Caco-2 (cell line): ENCODE measurements at regions not wholly inside any gene's neighbourhood (a gene's known extent, or its start where the extent isn't known, plus 50 kb on each side); places are given as distances from the start of the nearest gene placed in this dataset.

Experiments used
- BruUV-seq: library from RNA; stranded (reverse); fragments of 400-500 nt; replicated peaks from 2 replicates; lab custom pipeline; 2021; lab: Mats Ljungman, UMichigan
- CTCF ChIA-PET: fragments of 300-600 bp; sonication (Branson Sonifier 250); formaldehyde crosslinking; loops from one replicate; lab custom pipeline; 2022; ENCODE audit warnings: antibody characterized with exemption; lab: Charles Lee
- POLR2A ChIA-PET: fragments of 300-600 bp; sonication (Branson Sonifier 250); formaldehyde crosslinking; loops from one replicate; lab custom pipeline; 2022; ENCODE audit warnings: antibody characterized with exemption; lab: Charles Lee
- DNase-seq, 2 experiments: peaks; one replicate each; pipeline versions ENCODE4 v3.0.0 to v3.0.0-alpha.2; 2020 to 2022
- H3K27me3 ChIP-seq: replicated peaks from 2 replicates; pipeline ENCODE4 v1.6.0; 2011; ENCODE audit warnings: low read length; ENCODE audit not compliant: control insufficient read depth, insufficient read depth
- H3K36me3 ChIP-seq: 2 replicates; pipeline ENCODE4 v1.5.1; 2011; ENCODE audit warnings: low read length; ENCODE audit not compliant: control insufficient read depth, insufficient read depth
- H3K4me1 ChIP-seq: fragments of 250-450 bp; sonication (Bioruptor Pico); 2 replicates; pipeline ENCODE4 v1.5.1; 2020; ENCODE audit warnings: mild to moderate bottlenecking
- H3K4me3 ChIP-seq: 2 replicates; pipeline ENCODE4 v1.5.1; 2011; ENCODE audit warnings: low read depth, mild to moderate bottlenecking, control low read depth, low read length
- H3K9me3 ChIP-seq: fragments of 250-450 bp; sonication (Bioruptor Pico); 2 replicates; pipeline ENCODE4 v1.5.1; 2020; ENCODE audit warnings: mild to moderate bottlenecking, moderate library complexity
- H3K27ac Mint-ChIP-seq: one replicate; pipeline ENCODE4 v1.8.0; 2022; ENCODE audit warnings: mixed read lengths; ENCODE audit not compliant: unreplicated experiment
- H3K27me3 Mint-ChIP-seq: one replicate; pipeline ENCODE4 v1.8.0; 2022; ENCODE audit warnings: mixed read lengths; ENCODE audit not compliant: insufficient read depth, unreplicated experiment
- H3K36me3 Mint-ChIP-seq: one replicate; pipeline ENCODE4 v1.8.0; 2022; ENCODE audit warnings: mild to moderate bottlenecking, mixed read lengths; ENCODE audit not compliant: insufficient read depth, unreplicated experiment
- H3K4me1 Mint-ChIP-seq: one replicate; pipeline ENCODE4 v1.8.0; 2022; ENCODE audit warnings: low read depth, mixed read lengths; ENCODE audit not compliant: unreplicated experiment
- H3K4me3 Mint-ChIP-seq: one replicate; pipeline ENCODE4 v1.8.0; 2022; ENCODE audit warnings: mild to moderate bottlenecking, moderate library complexity, mixed read lengths; ENCODE audit not compliant: unreplicated experiment
- H3K9me3 Mint-ChIP-seq: one replicate; pipeline ENCODE4 v1.8.0; 2022; ENCODE audit warnings: mixed read lengths; ENCODE audit not compliant: unreplicated experiment
- intact Hi-C: fragments of 100-400 bp; cut with micrococcal nuclease; formaldehyde crosslinking; loops from one replicate; pipeline ENCODE4 v1.10.0; 2022; ENCODE audit not compliant: unreplicated experiment
- TF ChIP-seq, protein P1 (sequence below), 2 experiments: fragments of 200-600 bp in 1 of 2; IDR thresholded peaks; 1 replicate in 1 of 2; 2 replicates in 1 of 2; pipeline versions ENCODE4 v1.5.1 to v1.8.0; 2011 to 2022; ENCODE audit warnings: antibody characterized with exemption in 1 of 2, control low read depth in 1 of 2, inconsistent platforms in 1 of 2, low read depth in 1 of 2, low read length in 1 of 2, mild to moderate bottlenecking in 1 of 2, moderate library complexity in 1 of 2; ENCODE audit not compliant: insufficient read depth in 1 of 2, severe bottlenecking in 1 of 2, unreplicated experiment in 1 of 2

DNA sequence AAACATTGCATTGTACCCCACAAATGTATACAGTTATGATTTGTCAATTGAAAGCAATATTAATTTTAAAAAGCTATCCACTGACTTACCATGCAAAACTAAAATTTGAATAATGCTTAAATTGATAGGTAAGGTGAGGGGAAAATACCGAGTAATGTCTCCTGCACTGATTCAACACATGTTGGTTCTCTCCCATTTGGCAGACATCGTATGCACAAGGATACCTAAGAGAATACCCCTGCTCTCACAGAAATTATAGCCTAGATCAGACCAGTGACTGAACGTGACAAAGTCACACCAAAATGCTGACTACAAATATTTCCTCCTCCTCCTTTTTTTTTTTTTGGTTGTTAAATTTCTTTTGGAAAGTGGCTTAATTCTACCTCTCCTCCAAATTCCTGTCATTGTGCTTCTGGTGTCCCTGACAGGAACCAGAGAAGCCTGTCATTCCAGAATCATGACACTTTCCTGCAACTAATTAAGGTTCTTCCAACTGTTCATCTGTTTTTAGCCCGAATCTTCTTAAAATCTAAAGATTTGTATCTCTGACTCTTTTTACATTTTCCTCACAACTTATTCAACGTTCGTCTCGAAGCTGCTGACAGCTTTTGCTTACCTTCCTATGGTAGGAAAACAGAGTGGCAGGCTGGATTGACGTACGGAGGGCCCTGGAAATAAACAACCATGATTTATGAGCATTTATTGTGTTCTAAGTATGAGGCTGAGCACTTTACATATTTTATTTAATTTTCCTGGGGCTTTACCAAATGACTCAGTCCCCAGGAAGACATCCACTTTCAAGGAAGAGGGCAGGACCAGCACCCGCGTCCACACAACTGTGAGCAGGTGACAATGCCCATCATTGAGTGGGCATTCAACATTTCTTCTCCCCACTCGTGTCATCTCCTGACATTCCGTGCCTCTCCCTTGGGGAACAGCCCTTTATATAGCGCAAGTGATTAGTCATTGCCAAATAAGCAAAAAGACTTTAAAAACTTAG lies 57.9 kb upstream of the KCNE2 start:
- Histone ChIP-seq H3K9me3 (no peaks in the 10 kb centered on the region), H3K4me1 (no peaks in the 10 kb centered on the region), H3K36me3 (no peaks in the 10 kb centered on the region), H3K27me3 (no peaks in the 10 kb centered on the region), H3K4me3 (no peak overlapping the region)
- CTCF ChIA-PET = no interaction called here
- H3K36me3 Mint-ChIP-seq = no peaks in the 10 kb centered on the region
- intact Hi-C loops = loop anchor here (10.0 kb wide), 1 partner anchor 61 kb away; no protein-coding TSS in a partner anchor
- POLR2A ChIA-PET = no interaction called here
- peaks cover 8% of the 10 kb centered on the region for H3K27me3 Mint-ChIP-seq
- H3K27ac Mint-ChIP-seq = no peak overlapping the region
- H3K9me3 Mint-ChIP-seq = no peaks in the 10 kb centered on the region
- H3K4me1 Mint-ChIP-seq = no peaks in the 10 kb centered on the region
- no peak overlapping the region for H3K4me3 Mint-ChIP-seq
- BruUV-seq = no TSS peak
- no peak for DNase-seq
- TF ChIP-seq, protein P1, sequence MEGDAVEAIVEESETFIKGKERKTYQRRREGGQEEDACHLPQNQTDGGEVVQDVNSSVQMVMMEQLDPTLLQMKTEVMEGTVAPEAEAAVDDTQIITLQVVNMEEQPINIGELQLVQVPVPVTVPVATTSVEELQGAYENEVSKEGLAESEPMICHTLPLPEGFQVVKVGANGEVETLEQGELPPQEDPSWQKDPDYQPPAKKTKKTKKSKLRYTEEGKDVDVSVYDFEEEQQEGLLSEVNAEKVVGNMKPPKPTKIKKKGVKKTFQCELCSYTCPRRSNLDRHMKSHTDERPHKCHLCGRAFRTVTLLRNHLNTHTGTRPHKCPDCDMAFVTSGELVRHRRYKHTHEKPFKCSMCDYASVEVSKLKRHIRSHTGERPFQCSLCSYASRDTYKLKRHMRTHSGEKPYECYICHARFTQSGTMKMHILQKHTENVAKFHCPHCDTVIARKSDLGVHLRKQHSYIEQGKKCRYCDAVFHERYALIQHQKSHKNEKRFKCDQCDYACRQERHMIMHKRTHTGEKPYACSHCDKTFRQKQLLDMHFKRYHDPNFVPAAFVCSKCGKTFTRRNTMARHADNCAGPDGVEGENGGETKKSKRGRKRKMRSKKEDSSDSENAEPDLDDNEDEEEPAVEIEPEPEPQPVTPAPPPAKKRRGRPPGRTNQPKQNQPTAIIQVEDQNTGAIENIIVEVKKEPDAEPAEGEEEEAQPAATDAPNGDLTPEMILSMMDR (IDR thresholded peaks at IDR 0.05; ENCODE audit: insufficient read depth in 1 of 2, low read depth in 1 of 2, low read length in 1 of 2, severe bottlenecking in 1 of 2, unreplicated experiment in 1 of 2) = no peak

GRCh38 chr21:34307991-34308532 lies 55.7 kb upstream of the KCNE2 start:
- Mint-ChIP-seq H3K4me3 (no peak overlapping the region), H3K9me3 (no peaks in the 10 kb centered on the region), H3K27me3 (peaks cover 5% of the 10 kb centered on the region), H3K27ac (no peak overlapping the region), H3K36me3 (no peaks in the 10 kb centered on the region), H3K4me1 (no peaks in the 10 kb centered on the region)
- BruUV-seq = no TSS peak
- TF ChIP-seq, protein P1 (IDR thresholded peaks at IDR 0.05; ENCODE audit: insufficient read depth in 1 of 2, low read depth in 1 of 2, low read length in 1 of 2, severe bottlenecking in 1 of 2, unreplicated experiment in 1 of 2) = no peak
- Histone ChIP-seq H3K4me3 (no peak overlapping the region), H3K36me3 (no peaks in the 10 kb centered on the region), H3K27me3 (no peaks in the 10 kb centered on the region), H3K9me3 (no peaks in the 10 kb centered on the region), H3K4me1 (no peaks in the 10 kb centered on the region)
- ChIA-PET CTCF (no interaction called here), POLR2A (no interaction called here)
- intact Hi-C loops = loop anchor here (10.0 kb wide), 1 partner anchor 63 kb away; no protein-coding TSS in a partner anchor
- DNase-seq = no peak

DNA sequence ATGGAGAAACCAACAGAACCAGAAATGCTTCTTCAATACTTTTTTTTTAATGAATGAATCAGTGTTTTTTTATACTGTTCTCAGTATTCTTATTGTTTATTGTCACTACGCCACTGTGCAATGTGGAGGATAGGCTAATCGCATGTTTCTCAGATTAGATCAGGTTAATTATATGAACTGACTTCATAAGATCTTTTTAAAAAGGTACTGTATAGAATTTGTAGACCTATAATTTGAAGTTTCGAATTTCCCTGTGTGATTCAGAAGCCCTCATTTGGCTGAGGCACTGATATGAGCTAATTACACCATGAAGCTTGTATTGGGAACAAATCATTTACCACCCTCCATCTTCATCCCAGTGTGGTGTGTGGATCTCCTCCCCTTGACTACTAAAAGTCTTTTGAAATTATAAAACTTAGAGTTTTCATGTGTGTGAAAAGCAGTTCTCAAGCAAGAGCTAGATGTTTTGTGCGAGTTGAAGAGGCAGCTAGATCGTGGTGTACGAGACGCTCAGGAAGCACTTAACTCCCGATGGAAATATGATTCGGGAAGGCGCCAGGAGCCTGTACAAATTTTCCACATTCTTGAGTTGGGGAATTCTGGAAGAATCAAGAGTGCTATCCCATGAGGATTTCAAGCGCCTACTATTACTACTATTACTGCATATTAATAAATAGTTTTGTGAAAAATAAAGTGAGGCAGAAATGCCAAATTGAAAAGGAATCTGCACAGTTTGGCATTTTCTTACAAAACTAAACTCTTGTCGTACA lies 52.1 kb upstream of the KCNE2 start:
- Mint-ChIP-seq H3K27ac (no peak overlapping the region), H3K9me3 (no peaks in the 10 kb centered on the region), H3K4me3 (no peak overlapping the region), H3K27me3 (peaks cover 9% of the 10 kb centered on the region), H3K4me1 (no peaks in the 10 kb centered on the region), H3K36me3 (no peaks in the 10 kb centered on the region)
- intact Hi-C loops = no loop called here
- CTCF ChIA-PET = no interaction called here
- Histone ChIP-seq H3K4me1 (no peaks in the 10 kb centered on the region), H3K4me3 (no peak overlapping the region), H3K9me3 (no peaks in the 10 kb centered on the region), H3K27me3 (no peaks in the 10 kb centered on the region), H3K36me3 (no peaks in the 10 kb centered on the region)
- no TSS peak for BruUV-seq
- POLR2A ChIA-PET = no interaction called here
- TF ChIP-seq, protein P1 (IDR thresholded peaks at IDR 0.05; ENCODE audit: insufficient read depth in 1 of 2, low read depth in 1 of 2, low read length in 1 of 2, severe bottlenecking in 1 of 2, unreplicated experiment in 1 of 2) = no peak
- DNase-seq = no peak
